ENCODE measurements at regions not wholly inside any gene's neighbourhood (a gene's known extent, or its start where the extent isn't known, plus 50 kb on each side); places are given as distances from the start of the nearest gene placed in this dataset.

DNA sequence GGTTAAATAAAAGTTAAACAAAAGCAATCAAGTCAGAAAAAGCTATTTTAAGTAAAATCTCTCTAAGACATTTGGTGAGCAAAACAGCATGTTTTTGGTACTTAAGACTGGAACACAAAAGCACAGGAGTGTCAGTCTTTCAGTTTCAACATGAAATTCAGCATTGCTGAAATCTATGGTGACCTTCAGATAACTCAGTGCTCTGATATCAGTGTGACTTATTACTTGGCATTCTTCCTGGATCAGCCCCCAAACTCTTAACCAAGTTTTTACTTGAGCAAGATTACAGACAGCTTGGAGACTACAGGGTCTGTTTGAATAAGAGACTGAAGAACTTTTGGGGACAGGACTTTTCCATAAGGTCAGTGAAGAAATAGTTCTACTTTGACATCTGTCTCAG, 437.2 kb downstream of the RAPGEF2 start:
- no peaks in the 10 kb centered on the region for H3K79me2 ChIP-seq (ENCODE audit: insufficient read depth, low read length)
- H3K4me1 ChIP-seq (ENCODE audit: insufficient read depth, low read length): no peaks in the 10 kb centered on the region
- no peaks in the 10 kb centered on the region for H3K9me3 ChIP-seq (ENCODE audit: insufficient read depth, low read length, severe bottlenecking)
- no peak overlapping the region for H2AFZ ChIP-seq (ENCODE audit: low read depth, low read length)
- no peak overlapping the region for H3K9ac ChIP-seq (ENCODE audit: low read depth, low read length)
- H3K27me3 ChIP-seq (ENCODE audit: insufficient read depth, low read length, poor library complexity): no peaks in the 10 kb centered on the region
- H4K20me1 ChIP-seq (ENCODE audit: insufficient read depth, low read length): no peaks in the 10 kb centered on the region
- no peak for TF ChIP-seq EZH2 (IDR thresholded peaks at IDR 0.05; ENCODE audit: borderline replicate concordance, low read depth, low read length, severe bottlenecking)
- TF ChIP-seq, protein P1, sequence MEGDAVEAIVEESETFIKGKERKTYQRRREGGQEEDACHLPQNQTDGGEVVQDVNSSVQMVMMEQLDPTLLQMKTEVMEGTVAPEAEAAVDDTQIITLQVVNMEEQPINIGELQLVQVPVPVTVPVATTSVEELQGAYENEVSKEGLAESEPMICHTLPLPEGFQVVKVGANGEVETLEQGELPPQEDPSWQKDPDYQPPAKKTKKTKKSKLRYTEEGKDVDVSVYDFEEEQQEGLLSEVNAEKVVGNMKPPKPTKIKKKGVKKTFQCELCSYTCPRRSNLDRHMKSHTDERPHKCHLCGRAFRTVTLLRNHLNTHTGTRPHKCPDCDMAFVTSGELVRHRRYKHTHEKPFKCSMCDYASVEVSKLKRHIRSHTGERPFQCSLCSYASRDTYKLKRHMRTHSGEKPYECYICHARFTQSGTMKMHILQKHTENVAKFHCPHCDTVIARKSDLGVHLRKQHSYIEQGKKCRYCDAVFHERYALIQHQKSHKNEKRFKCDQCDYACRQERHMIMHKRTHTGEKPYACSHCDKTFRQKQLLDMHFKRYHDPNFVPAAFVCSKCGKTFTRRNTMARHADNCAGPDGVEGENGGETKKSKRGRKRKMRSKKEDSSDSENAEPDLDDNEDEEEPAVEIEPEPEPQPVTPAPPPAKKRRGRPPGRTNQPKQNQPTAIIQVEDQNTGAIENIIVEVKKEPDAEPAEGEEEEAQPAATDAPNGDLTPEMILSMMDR (IDR thresholded peaks at IDR 0.05; ENCODE audit: borderline replicate concordance, extremely low read depth, low read length, poor library complexity, severe bottlenecking): no peak
- DNase-seq (no peak), ATAC-seq (ENCODE audit: insufficient read depth, low read depth) (no peak)
- H3K4me2 ChIP-seq (ENCODE audit: insufficient read depth, low read length): no peak overlapping the region
- no peak overlapping the region for H3K27ac ChIP-seq (ENCODE audit: low read length)
- H3K4me3 ChIP-seq (ENCODE audit: low read depth in 1 of 2, low read length in 2 of 2): no peak overlapping the region
- H3K36me3 ChIP-seq (ENCODE audit: insufficient read depth, low read length): no peaks in the 10 kb centered on the region

DNA sequence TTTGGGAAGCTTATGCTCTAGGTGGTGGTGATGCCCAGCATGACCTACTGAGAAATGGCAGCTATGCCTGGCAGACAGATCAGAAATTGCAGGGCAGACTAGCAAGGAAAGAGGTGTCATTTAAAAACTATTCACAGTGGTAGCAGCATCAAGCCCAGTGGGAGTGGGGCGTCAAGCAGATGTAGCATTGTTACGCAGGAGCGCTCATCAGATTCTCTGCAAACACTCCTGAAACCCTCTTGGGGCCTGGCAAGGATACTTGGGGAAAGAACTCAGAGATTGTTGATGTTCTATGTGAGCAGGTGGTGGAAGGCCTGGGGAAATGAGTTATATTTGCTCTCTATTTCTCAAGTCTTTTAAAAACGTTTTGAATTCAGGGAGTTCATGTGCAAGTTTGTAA, 437.6 kb downstream of the RAPGEF2 start:
- no peak overlapping the region for H2AFZ ChIP-seq (ENCODE audit: low read depth, low read length)
- no peak overlapping the region for H3K4me2 ChIP-seq (ENCODE audit: insufficient read depth, low read length)
- no peaks in the 10 kb centered on the region for H3K36me3 ChIP-seq (ENCODE audit: insufficient read depth, low read length)
- no peaks in the 10 kb centered on the region for H4K20me1 ChIP-seq (ENCODE audit: insufficient read depth, low read length)
- no peaks in the 10 kb centered on the region for H3K4me1 ChIP-seq (ENCODE audit: insufficient read depth, low read length)
- H3K9me3 ChIP-seq (ENCODE audit: insufficient read depth, low read length, severe bottlenecking): no peaks in the 10 kb centered on the region
- H3K27ac ChIP-seq (ENCODE audit: low read length): no peak overlapping the region
- H3K9ac ChIP-seq (ENCODE audit: low read depth, low read length): no peak overlapping the region
- no peaks in the 10 kb centered on the region for H3K27me3 ChIP-seq (ENCODE audit: insufficient read depth, low read length, poor library complexity)
- no peak overlapping the region for H3K4me3 ChIP-seq (ENCODE audit: low read depth in 1 of 2, low read length in 2 of 2)
- ATAC-seq (ENCODE audit: insufficient read depth, low read depth): no peak
- TF ChIP-seq, protein P1 (IDR thresholded peaks at IDR 0.05; ENCODE audit: borderline replicate concordance, extremely low read depth, low read length, poor library complexity, severe bottlenecking): no peak
- no peak for TF ChIP-seq EZH2 (IDR thresholded peaks at IDR 0.05; ENCODE audit: borderline replicate concordance, low read depth, low read length, severe bottlenecking)
- H3K79me2 ChIP-seq (ENCODE audit: insufficient read depth, low read length): no peaks in the 10 kb centered on the region
- no peak for DNase-seq

DNA sequence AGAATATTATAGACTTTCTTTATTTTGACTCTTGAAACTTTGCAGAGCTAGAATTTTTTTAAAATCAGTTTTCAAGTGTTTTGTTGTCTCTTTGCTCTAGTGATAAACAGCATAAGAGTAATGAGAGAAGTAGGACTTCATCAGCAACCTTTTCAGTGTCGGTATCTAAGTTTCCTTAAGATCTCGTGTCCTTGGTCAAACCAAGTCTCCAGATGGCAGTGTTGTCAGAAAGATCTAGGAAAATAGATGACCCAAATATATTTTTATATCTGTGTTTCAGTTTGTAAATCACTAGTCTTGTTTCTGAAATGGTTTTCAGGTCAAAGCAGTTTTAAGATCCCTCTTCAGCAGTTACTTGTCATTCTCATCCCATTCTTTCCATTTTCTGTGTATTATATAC, 438.3 kb downstream of the RAPGEF2 start:
- ATAC-seq (ENCODE audit: insufficient read depth, low read depth): no peak
- no peaks in the 10 kb centered on the region for H3K27me3 ChIP-seq (ENCODE audit: insufficient read depth, low read length, poor library complexity)
- H3K4me1 ChIP-seq (ENCODE audit: insufficient read depth, low read length): no peaks in the 10 kb centered on the region
- no peak overlapping the region for H3K4me3 ChIP-seq (ENCODE audit: low read depth in 1 of 2, low read length in 2 of 2)
- no peaks in the 10 kb centered on the region for H4K20me1 ChIP-seq (ENCODE audit: insufficient read depth, low read length)
- H3K9me3 ChIP-seq (ENCODE audit: insufficient read depth, low read length, severe bottlenecking): no peaks in the 10 kb centered on the region
- no peak overlapping the region for H2AFZ ChIP-seq (ENCODE audit: low read depth, low read length)
- H3K79me2 ChIP-seq (ENCODE audit: insufficient read depth, low read length): no peaks in the 10 kb centered on the region
- no peak overlapping the region for H3K27ac ChIP-seq (ENCODE audit: low read length)
- no peaks in the 10 kb centered on the region for H3K36me3 ChIP-seq (ENCODE audit: insufficient read depth, low read length)
- no peak for DNase-seq
- H3K9ac ChIP-seq (ENCODE audit: low read depth, low read length): no peak overlapping the region
- no peak overlapping the region for H3K4me2 ChIP-seq (ENCODE audit: insufficient read depth, low read length)
- no peak for TF ChIP-seq EZH2 (IDR thresholded peaks at IDR 0.05; ENCODE audit: borderline replicate concordance, low read depth, low read length, severe bottlenecking)
- TF ChIP-seq, protein P1 (IDR thresholded peaks at IDR 0.05; ENCODE audit: borderline replicate concordance, extremely low read depth, low read length, poor library complexity, severe bottlenecking): no peak

DNA sequence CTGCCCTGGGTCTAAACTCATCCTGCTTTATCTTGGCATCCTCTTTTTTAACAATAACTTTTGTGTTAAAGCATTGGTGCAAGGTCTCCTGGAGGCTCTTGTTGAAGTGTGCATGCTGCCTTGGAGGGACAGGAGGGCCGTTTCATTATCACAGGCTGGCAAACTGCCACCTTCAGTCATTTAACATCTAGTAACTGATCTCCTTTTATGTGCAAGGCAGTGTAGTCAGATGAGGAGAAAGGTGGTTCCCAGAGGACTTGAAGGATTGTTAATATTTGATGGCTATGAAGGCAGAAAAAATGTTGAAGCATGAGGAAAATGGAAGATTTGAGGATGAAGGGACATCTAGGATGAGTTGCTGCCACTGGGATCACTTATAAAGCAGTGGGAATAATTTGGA, 439.4 kb downstream of the RAPGEF2 start:
- Histone ChIP-seq H3K9ac (ENCODE audit: low read depth, low read length) (no peak overlapping the region), H3K4me1 (ENCODE audit: insufficient read depth, low read length) (no peaks in the 10 kb centered on the region), H3K27ac (ENCODE audit: low read length) (no peak overlapping the region), H2AFZ (ENCODE audit: low read depth, low read length) (no peak overlapping the region), H3K4me3 (ENCODE audit: low read depth in 1 of 2, low read length in 2 of 2) (no peak overlapping the region), H4K20me1 (ENCODE audit: insufficient read depth, low read length) (no peaks in the 10 kb centered on the region), H3K27me3 (ENCODE audit: insufficient read depth, low read length, poor library complexity) (no peaks in the 10 kb centered on the region), H3K4me2 (ENCODE audit: insufficient read depth, low read length) (no peak overlapping the region), H3K9me3 (ENCODE audit: insufficient read depth, low read length, severe bottlenecking) (no peaks in the 10 kb centered on the region), H3K36me3 (ENCODE audit: insufficient read depth, low read length) (no peaks in the 10 kb centered on the region), H3K79me2 (ENCODE audit: insufficient read depth, low read length) (no peaks in the 10 kb centered on the region)
- no peak for TF ChIP-seq EZH2 (IDR thresholded peaks at IDR 0.05; ENCODE audit: borderline replicate concordance, low read depth, low read length, severe bottlenecking)
- TF ChIP-seq, protein P1 (IDR thresholded peaks at IDR 0.05; ENCODE audit: borderline replicate concordance, extremely low read depth, low read length, poor library complexity, severe bottlenecking): no peak
- ATAC-seq (ENCODE audit: insufficient read depth, low read depth): no peak
- DNase-seq: no peak
